KBM-7 (cell line): ENCODE measurements at regions not wholly inside any gene's neighbourhood (a gene's known extent, or its start where the extent isn't known, plus 50 kb on each side); places are given as distances from the start of the nearest gene placed in this dataset.
A peak's percentile ranks its signal among the peaks of the same experiment; 100 is the strongest.

Experiments used
- DNase-seq: peaks from one replicate; pipeline ENCODE4 v3.0.0-alpha.2; 2015
- in situ Hi-C: fragments of 300-500 bp; cut with MboI; formaldehyde crosslinking; loops from 2 replicates; pipeline ENCODE4 v1.14.3; 2020; ENCODE audit warnings: low sequenced_read_pairs, low pct_unique_long_range_greater_than_20kb, mixed read lengths

DNA sequence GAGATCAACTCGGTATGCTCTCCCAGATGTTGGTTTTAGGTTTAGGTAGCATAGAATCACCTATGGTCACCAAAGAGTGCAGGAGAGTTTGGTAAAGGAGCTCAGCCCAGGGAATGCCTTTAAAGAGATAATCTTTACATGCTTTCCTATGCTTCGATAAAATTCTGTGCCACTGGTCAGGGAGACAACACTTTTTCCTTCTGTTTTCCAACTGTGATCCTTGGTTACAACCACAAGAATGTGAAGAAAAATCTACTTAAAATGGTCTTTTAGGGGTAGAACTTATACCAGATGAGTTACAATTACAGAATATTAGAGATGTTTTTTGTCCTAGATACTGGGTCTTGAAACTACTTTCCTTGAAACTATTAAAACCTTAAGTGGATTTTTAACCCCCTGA lies 895.6 kb downstream of the TTLL7 start:
- in situ Hi-C loops: no loop called here
- no peak for DNase-seq

DNA sequence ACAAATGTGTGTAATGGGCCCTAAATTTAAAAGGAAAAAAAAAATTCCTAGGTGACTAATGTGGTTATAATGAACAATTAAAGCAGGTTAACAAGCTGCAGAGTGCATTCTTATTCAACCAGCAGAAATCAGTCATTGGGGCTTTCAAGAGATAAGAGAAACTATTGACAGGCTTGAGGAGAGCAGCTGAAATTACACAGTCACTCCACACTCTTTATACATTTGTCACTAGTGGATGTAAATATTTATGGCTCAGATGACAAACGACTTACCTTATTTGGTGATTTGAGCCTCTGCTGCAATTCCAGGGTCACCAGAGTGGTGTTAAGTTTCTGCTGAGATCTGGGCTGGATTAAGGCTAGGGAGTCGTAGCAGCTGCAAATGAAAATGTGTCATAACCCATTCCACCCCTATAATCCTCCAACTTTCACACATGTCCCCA lies 896.3 kb downstream of the TTLL7 start:
- no peak for DNase-seq

DNA sequence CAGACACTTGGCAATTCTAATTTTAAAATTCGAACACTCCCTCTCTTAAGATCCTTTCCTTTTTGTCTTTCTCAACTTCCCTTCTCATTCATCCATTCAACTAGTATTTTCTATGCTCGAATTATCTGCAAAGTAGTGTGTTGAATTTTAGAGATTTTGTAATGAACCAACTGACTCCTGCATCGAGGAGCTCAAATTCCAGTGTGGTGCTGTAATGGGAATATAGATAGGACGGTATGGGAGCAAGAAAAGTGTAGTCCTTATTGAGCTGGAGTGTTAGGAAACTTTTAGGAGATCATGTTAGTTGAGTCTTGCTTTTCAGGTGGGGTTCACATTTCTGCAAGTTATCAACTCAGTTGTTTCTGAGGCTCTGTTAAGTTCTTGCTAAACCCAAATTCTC lies 897.5 kb downstream of the TTLL7 start:
- in situ Hi-C loops: no loop called here

More for the DNA sequence above, 896.3 kb downstream of the TTLL7 start:
- in situ Hi-C loops: no loop called here

DNA sequence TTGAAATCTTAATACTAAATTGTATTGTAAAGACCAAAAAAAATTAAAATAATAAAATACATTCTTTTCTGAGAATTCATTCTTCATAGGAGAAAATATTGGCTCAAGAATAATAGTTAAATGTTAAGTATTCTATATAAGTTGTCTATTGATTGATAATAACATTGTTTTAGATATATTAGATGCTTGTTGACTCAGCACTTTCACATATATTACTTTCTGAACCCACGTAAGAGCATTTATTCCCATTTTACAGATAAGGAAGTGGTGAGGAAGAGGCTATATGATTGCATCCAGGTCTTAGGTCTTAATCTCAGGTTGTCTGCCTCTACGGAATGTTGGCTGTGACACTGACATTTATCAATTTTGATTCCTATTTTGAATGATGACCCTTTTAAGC lies 898.8 kb downstream of the TTLL7 start:
- in situ Hi-C loops: no loop called here
- DNase-seq: no peak

More for the DNA sequence above, 897.5 kb downstream of the TTLL7 start:
- DNase-seq: no peak

DNA sequence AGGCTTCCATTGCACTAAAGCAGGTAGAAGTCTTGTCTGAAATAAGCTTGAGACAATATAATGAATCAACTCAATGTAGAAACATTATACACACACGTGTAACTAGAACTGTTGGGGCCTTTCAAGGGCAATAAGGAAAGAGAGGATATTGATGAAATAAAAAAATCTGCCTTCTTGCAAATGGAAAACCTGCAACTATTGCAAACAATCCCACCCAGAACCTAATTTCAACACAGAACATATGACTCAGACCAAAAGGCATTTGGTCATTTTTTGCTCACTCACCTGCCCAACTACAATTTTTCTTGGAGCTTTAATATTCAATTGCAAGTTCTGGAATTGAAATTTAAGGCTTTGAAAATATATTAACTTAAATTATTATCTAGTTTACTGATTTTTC lies 900.1 kb downstream of the TTLL7 start:
- in situ Hi-C loops: no loop called here
- no peak for DNase-seq

DNA sequence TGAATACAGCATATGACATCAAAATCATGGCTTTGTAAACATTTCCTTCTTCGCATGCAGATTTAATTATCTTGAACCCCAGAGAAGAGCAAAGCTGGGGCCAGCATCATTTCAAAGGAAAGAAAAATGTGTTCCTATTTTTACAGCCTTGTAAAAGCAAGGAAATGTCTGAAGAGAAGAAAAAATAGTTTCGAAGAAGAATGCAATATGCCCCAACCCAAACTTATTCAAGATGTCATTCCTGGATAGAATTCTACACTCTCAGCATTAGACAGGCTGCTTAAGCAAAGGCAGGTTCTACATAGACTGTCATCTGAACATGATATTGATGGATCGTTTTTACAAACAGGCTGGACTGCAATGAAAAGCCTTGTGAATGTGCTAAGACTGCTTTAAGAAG lies 900.8 kb downstream of the TTLL7 start:
- in situ Hi-C loops: no loop called here
- no peak for DNase-seq

DNA sequence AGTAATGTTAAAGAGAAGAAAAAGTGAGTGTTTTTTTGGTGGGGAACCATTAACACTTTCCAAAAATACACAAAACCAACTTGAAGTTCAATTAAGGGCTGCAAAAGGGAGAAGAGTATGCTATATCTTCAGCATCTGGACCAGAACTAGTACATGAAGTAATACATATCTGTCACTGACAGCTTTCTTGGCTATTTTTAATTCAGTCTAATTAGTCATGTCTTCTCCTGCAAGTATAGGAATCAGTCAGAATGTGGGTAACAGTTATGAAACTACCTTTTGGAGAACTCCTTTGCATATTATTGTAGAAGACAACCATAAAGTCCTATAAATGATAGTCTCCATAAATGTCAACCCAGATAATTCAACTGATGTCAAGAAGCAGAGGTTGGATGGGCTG lies 901.2 kb downstream of the TTLL7 start:
- DNase-seq: no peak
- in situ Hi-C loops: no loop called here

DNA sequence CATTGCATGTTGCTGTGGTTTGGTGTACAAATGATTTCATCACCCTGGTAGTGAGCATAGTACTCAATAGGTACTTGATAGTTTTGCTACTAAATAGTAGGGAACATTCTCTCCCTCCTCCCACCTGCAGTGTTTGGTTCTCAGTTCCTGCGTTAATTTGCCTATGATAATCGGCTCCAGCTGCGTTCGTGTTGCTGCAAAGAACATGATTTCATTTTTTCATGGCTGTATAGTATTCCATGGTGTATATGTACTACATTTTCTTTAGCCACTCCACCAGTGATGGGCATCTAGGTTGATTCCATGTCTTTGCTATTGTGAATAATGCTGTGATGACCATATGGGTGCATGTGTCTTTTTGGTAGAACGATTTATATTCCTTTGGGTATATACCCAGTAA lies 903.4 kb downstream of the TTLL7 start:
- in situ Hi-C loops: no loop called here
- no peak for DNase-seq

DNA sequence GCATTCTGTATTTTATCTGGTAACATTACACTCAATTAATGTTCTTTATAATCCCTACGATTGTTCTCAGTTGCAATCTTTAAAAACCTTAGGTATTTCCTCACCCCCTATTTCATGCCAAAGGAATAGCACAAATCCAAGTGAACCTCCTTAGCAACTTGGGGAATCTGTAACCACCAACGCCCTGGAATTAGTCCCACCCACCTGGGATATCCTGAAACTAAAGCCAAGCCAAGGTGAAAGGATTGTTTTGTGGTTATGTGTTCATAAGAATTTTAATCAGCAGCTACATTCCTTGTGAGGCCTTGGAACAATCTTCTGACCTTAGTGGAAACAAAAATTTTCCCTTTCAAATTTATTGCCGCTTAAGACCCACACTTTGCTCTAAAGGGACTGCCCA lies 908.7 kb downstream of the TTLL7 start:
- DNase-seq: no peak
- in situ Hi-C loops: no loop called here

DNA sequence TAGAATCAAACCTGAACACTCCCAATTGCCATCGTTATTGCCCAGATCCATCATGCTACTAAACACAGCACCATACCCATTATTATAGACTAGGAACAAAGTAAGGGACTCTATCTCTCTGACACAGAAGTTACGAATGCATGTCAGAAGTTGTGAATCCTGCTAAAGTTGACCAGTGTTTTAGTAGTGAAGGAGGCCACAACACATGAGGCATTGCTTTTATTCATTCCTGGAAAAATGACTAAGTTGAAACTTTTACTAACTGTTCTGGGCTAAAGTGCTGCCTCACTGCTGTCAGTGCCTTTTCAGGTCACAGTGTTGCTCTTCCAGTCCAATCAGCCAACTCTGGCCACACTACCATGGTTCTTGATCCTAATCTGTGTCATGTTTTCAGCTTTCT lies 911.1 kb downstream of the TTLL7 start:
- in situ Hi-C loops: no loop called here
- DNase-seq: no peak

DNA sequence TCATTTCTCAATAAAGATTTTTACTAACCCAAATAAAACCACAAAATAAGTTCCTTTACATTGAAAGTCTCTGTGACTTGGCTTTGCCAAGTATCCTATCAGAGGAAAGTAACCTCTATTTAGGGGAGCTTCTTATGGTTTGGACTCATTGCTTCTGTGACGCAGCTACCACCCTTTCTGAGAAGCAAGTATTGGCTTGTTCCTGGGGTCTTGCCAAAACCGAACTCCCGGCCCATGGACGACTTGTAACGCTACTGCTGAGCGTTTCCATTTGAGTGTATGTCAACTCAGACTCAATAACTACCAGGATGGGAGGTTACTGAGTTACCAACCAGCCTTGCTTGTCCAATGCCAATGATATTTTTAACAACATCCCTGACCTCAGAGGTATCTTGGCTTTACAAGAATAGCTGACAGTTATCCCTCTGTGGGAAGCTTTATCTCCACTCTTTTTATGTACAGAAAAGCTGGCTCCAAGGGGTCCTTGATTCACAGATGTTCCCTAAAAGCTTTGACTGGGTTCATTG lies 911.9 kb downstream of the TTLL7 start:
- no peak for DNase-seq
- in situ Hi-C loops: no loop called here

DNA sequence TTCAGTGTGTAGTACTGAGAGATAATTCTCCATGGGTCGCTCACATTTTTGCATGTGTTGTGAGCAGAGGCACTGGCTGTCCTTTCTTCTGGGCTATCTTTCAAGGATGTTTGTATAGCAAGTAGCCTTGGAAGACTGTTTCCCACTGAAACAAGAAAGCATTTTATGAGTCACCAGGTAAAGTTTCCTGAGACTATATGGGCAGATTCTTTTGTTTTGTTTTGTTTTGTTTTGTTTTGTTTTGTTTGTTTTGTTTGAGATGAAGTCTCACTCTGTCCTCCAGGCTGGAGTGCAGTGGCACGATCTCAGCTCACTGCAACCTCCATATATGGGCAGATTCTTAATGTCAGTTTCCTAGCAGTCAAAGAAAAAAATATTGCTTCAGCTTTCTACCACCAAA lies 912.6 kb downstream of the TTLL7 start:
- in situ Hi-C loops: no loop called here
- DNase-seq: no peak

DNA sequence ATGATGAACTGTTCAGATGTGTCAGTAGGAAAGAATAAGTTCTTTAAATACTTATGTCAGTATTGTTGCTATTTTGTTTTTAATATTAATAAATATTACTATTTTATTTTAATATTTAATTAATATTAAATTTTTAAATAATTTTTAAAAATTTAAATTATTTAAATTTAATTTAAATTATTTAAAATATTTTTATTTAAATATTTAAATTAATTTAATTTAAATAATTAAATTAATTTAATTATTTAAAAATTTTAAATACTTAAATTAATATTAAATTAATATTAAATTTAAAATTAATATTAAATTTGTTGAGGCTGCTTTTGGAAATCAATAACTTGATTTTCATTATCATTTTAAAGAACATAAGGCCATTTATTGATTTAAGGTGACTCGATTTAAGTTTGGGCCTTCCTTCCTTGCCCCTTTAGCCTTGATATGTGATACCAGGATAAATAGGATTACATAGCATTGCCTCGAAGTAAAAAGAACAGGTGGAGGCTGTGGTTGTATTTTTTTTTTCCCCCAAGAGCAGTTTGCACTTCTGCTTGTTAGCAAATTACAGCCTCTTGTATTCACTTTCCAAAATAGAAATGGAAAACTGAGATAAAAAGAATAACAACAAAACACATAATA lies 915.2 kb downstream of the TTLL7 start:
- no peak for DNase-seq
- in situ Hi-C loops: no loop called here

DNA sequence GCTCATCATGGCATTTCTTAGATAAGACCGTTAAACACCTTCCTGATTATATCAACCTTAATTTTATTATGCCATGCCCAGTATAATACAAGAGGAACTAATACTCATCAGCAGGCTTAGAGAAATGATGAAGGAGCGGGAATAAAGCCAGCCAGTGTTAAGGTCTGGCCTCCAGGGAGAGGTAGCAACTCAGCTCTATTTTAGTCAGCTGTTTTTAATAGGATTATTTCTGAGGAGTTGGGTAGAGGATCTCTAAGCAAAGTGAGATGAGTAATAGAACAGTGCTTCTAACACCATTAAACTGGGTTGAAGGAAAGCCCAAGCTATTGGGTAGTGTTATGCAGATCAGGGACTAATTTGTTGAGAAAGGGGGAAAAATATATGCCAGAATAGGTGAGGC lies 921.5 kb downstream of the TTLL7 start:
- in situ Hi-C loops: no loop called here
- no peak for DNase-seq

DNA sequence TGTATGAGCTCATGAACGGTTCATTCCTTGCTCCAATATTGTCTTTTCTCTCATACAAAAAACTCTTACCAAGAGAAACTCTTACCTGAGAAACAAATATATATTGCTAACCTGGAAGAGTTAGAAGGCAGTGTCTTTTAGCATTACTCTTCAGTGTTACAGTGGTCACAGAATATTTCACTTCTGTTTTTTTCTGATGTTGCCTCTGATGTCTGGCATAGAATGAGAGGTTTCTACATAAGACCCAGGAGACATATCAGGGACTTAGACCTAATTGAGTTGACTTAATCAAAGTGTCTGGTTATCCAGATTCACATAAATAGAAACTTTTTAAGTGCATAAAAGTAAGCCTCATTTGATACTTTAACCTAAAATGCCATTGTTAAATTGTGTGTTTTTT lies 923.8 kb downstream of the TTLL7 start:
- in situ Hi-C loops: no loop called here
- DNase-seq: no peak

DNA sequence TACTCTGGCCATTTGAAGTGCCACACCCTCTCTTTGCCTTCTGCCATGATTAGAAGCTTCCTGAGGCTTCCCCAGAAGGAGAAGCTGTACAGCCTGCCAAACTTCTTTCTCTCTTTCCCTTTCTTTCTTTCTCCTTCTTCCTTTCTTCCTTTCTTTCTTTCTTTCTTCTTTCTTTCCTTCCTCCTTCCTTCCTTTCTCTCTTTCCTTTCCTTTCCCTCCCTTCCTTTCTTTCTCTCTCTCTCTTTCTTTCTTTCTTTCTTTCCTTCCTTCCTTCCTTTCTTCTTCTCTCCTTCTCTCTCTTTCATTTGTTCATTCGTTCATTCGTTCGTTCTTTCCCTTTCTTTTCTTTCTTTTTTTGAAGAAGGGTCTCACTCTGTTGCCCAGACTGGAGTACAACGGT lies 931.0 kb downstream of the TTLL7 start:
- DNase-seq: no peak
- in situ Hi-C loops: no loop called here

DNA sequence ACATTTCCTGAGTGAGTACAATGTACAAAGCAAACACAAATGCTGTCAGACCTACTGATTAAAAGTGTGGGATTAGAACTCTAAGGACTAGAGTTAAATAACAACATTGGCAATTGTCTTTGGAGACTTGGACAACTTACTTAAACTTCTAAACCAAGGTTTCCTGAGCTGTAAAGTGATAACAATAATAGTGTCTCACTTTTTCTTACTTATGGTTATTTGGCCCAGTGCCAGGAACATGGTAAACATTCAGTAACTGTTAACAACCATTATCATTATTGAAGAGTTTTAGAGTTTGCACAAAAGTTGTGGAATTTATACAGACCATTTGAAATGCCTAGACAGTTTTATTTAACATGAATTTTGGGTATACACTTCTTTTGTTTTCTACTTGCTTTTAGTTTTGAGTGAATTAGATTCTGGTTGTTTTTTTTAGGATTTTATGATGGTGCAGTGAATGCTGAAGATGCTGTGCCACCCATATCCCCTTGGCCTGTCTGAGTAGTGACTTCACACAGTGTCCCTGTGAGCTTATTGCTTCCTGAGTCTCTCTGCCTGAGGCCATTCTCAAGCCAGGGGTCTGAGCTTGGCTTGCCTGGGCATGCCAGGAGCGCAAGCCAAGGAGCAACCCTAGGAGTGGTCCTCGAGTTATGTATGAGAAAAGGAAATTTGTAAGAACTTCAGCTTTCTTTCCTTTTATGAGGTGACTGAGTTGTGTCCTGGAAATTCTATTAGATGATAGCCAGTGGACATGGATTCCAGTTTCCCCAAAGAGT lies 932.8 kb downstream of the TTLL7 start:
- DNase-seq: no peak
- in situ Hi-C loops: no loop called here

DNA sequence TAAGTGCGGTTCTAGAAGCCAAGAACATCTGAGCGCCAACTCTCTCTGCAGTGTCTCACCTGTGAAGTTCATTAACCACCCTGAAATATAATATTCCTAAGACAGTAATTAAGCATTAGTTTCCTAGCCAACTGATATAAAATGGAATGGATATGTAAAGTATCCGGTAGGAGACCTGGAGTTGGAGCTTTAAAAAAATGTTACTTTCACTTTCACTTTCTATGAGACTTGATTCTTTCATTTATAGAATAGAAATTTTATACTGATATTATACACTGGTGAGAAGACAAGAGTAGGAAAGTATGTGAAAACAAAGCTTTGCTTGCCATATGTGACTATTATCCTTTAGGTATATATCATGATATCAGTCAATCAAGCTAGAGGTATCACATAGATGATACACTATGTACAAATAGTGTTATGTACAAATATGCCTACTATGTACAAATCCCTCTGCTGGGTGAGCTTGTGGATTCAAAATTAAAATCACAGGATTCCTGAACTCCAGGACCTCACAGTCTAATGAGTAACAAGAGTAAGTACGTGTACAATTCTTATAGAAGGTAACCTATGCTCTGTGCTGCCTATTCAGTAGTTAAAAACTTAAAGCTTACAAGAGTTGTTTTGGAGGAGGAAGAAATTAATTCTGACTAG lies 934.2 kb downstream of the TTLL7 start:
- in situ Hi-C loops: no loop called here
- DNase-seq: peak; percentile 10

DNA sequence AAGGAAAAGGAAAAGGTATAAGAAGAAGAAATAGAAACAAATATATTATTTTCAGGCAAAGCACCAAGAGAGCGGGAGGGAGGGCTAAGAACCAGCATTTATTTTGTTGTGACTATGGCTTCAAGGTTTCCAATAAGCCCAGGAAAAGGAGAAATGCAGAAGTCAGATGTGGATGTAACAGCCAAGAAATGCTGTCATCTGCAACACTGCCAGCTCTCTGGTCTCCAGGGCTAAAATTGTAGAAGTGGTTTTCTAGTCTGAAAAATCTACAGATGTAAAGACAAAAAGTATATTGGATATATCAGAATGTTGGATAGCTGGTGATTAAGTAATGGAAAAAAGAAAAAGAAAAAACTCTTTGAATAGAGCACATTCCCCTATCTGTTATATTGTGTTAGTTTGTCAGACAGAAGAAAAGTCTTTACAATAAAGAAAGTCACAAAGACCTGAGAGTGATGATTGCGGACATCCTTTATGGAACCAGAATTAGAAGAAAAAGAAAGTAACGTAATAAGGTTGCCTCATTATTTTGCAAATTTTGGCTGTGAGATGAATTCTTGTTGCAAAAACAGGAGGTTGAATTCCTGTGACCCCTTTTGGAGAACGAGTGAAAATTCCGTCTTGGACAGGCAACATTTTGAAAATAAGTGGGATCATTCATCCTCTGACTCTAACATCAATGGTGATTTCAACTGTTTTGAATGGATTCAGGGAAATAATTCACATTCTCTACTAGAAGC lies 938.1 kb downstream of the TTLL7 start:
- in situ Hi-C loops: no loop called here
- no peak for DNase-seq

DNA sequence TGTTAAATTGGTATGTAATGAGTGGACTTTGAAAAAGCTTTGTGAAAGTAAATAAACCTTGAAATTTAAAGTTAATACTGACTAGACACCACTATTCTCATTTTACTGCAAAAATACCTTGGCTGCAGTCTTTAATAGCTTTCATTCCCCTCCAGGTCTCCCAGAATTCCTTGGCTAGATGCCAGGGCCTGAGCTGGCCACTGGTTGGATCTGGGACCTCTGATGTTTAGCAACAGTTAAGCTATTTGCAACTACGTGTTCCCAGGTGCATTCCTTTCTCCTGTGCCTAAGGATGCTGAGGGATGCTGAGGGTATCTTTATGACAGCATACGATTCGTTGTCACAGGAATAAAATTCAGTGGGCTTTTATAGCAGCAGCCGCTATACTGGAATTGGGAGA lies 938.7 kb downstream of the TTLL7 start:
- no peak for DNase-seq
- in situ Hi-C loops: no loop called here
